WTC11 (cell line): ENCODE measurements at regions not wholly inside any gene's neighbourhood (a gene's known extent, or its start where the extent isn't known, plus 50 kb on each side); places are given as distances from the start of the nearest gene placed in this dataset.

Experiments
- AFF4 ChIP-seq: sonication (generic); formaldehyde crosslinking; IDR thresholded peaks from 2 replicates; pipeline ENCODE4 v1.8.1; 2023; ENCODE audit warnings: mild to moderate bottlenecking, missing genetic modification reagents, borderline replicate concordance
- ATF2 ChIP-seq: sonication (generic); formaldehyde crosslinking; IDR thresholded peaks from 2 replicates; pipeline ENCODE4 v1.8.1; 2022; ENCODE audit warnings: low read depth, missing genetic modification reagents, borderline replicate concordance
- ATF6 ChIP-seq: sonication (generic); formaldehyde crosslinking; IDR thresholded peaks from 2 replicates; pipeline ENCODE4 v1.8.1; 2023; ENCODE audit warnings: mild to moderate bottlenecking, missing genetic modification reagents
- CTCF ChIP-seq: fragments of 200-600 bp; IDR thresholded peaks from 2 replicates; pipeline ENCODE4 v1.8.0; 2022; ENCODE audit warnings: antibody characterized with exemption
- E2F1 ChIP-seq: sonication (generic); formaldehyde crosslinking; IDR thresholded peaks from 2 replicates; pipeline ENCODE4 v1.8.0; 2022; ENCODE audit warnings: mild to moderate bottlenecking, missing genetic modification reagents
- KAT7 ChIP-seq: sonication (generic); formaldehyde crosslinking; IDR thresholded peaks from 2 replicates; pipeline ENCODE4 v1.8.1; 2023; ENCODE audit warnings: missing genetic modification reagents, mild to moderate bottlenecking, borderline replicate concordance
- ZNF263 ChIP-seq: sonication (generic); formaldehyde crosslinking; IDR thresholded peaks from 2 replicates; pipeline ENCODE4 v1.8.1; 2022; ENCODE audit warnings: low read depth, mild to moderate bottlenecking, moderate library complexity, missing genetic modification reagents

GRCh38 chr3:193942516-193943055 lies 193.4 kb upstream of the HES1 start:
- TF ChIP-seq ZNF263 (CRISPR knock-in tag) (no peak), ATF2 (no peak), AFF4 (no peak), E2F1 (CRISPR knock-in tag) (no peak), CTCF (no peak), ATF6 (CRISPR knock-in tag) (no peak), KAT7 (no peak)
